ENCODE measurements at regions not wholly inside any gene's neighbourhood (a gene's known extent, or its start where the extent isn't known, plus 50 kb on each side); places are given as distances from the start of the nearest gene placed in this dataset.
"Not testable (repeated sequence)": the region's sequence is repeated elsewhere in the genome, so short reads cannot be mapped to it uniquely, and the experiment has no call there.

GRCh38 chr21:34219334-34220060 is 144.3 kb upstream of the KCNE2 start:
- no peak for DNase-seq (ENCODE audit: low read depth)

DNA sequence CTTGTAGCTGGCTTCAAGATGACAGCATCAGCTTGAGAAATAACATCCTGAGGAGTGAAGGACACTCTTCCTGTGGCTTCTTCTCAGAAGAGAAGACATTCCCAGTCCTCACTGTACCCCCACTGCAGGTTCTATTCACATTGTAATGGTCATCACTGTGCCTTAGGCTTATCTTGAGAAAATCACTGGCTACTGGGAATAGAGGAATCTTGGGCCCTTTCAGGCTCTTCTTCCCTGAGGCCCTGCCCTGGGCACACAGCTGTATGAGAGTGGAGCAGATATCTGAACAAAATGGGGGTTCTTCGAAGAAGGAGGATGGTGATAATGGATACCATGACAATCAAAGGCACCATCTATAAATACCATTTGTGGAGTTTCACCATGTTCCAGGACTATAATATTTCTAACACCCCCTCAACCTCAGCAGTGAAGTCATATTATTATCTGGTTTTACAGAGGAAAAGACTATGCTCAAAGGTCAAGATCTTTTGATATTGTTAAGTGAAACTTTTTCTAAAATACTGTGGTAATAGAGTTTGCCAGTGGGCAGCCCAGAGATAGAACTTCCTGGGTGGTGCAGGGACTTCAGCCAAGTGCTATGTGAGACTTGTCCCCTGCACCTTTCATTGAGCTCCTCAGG is 143.1 kb upstream of the KCNE2 start:
- no peak for DNase-seq (ENCODE audit: low read depth)

GRCh38 chr21:34221331-34222030 is 142.3 kb upstream of the KCNE2 start:
- peak; percentile 30 for DNase-seq (ENCODE audit: low read depth)

DNA sequence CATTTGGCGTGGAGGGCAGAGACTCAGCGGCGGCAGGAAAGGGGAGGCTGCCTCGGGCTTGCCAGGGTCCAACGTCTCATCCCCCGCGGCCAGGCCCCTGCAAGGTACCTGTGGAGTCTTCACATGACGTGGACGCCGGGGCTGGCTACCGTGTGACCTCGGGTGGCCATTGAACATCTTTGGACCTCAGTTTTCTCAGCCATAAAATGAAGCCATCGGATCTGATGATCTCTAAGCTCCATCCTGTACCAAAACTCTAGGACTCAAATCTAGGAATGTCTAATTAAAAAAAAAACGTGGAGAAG is 141.8 kb upstream of the KCNE2 start:
- no peak for DNase-seq (ENCODE audit: low read depth)

DNA sequence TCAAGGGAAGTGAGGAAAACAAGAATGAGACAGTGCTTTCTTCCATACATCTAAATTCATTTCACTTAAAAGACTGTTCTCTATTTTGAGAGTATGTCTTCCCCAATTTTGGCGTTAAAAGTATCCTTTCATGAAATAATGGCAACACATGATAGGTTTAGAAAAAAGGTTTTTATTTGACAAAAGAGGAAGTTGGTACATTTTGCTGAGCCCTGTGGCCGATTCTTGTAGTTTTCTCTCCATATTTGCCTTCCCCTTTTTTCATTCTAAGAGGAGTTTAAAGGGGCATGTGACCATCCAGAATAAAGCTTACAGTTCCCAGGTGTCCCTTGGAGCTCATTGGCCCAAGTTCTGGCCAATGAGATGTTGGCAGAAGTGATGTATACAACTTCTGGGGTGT is 140.4 kb upstream of the KCNE2 start:
- DNase-seq (ENCODE audit: low read depth): no peak

DNA sequence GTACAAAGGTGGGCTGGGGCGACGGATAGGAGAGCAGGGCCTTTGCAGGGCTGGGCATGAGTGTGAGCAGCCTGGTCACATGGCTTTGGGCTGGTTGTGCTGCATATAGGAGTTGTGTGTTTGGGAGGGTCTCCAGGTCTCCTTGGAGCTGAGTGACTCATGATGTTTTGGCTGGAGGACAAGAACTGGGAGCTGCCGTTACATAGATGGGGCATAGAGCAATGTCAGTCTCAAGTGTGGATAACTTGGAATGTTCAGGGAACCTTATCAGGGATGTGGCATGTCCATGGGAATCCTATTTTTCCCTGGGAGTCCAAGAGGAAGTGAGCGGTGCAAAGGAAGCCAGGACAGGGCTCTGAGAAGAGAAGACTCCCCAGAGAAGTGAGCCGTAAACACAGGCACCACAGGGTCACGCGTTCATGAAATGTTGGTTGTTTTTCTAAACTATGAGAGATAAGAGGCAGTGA is 136.4 kb upstream of the KCNE2 start:
- peak; percentile 71 for DNase-seq (ENCODE audit: low read depth)

GRCh38 chr21:34228792-34229191 is 135.0 kb upstream of the KCNE2 start:
- no peak for DNase-seq (ENCODE audit: low read depth)

- no peak for DNase-seq (ENCODE audit: low read depth)
These were observed 134.5 kb upstream of the KCNE2 start for GRCh38 chr21:34229353-34229752.

GRCh38 chr21:34233741-34234140 is 130.1 kb upstream of the KCNE2 start:
- DNase-seq (ENCODE audit: low read depth): not testable (repeated sequence)

DNA sequence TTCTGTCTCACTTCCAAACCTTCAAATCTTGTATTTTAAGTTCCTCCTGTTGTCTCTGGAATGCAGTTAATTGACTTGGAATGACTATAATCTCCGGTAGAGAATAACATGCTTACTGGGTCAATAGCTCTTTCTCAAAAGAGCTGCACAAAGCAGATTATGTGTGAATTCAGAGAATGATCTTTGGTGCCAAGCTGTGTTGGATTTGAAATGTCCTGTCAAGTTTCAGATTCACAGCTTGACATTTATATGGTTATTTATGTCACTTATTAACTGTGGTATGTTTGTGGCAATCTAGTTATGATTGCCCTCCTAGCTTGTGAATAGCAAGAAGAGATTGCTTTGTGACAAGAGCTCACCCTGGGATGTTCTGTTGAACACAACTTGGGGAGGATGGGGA is 128.3 kb upstream of the KCNE2 start:
- no peak for DNase-seq (ENCODE audit: low read depth)

DNA sequence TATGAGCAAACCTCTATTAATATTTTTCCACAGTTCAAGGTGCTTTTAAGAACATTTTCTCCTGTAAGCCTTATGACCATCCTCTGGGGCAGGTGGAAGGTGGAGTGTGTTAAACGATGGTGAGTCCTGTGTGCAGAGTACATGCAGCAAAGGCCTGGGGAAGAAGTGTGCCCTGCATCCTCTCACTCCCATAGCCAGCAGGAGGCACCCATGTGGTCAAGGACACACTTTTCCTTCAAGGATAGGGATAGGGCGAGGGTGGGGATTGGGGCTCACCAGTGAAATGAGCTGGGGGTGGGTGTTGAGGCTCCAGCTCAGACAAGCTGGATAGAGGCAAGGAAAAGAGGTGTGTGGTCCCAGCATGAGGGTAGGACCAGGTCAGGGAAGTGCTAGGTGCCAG is 120.8 kb upstream of the KCNE2 start:
- DNase-seq (ENCODE audit: low read depth): no peak

DNA sequence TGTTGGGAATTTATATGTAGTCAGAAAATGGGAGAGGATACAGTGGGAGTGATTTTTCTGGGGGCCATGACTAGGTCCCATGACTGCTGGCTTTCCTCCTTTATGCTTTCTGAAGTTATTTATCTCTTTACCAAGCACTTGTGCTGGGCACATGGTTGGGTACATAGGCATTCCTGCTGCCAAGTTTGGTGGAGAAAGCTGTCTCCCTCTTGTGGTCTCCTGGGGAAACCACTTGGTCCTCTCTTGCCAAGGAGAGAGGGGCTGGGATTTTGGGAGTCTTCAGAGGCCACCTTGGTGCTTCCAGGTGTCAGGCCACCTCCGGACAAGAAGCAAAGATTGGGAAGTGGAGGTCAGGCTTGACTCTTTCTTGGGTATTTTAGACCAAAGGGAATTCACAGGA is 120.2 kb upstream of the KCNE2 start:
- peak; percentile 38 for DNase-seq (ENCODE audit: low read depth)

- no peak for DNase-seq (ENCODE audit: low read depth)
These were observed 111.1 kb upstream of the KCNE2 start for GRCh38 chr21:34252751-34253150.

GRCh38 chr21:34255073-34255472 is 108.7 kb upstream of the KCNE2 start:
- DNase-seq (ENCODE audit: low read depth): no peak

GRCh38 chr21:34260277-34261008 is 103.4 kb upstream of the KCNE2 start:
- no peak for DNase-seq (ENCODE audit: low read depth)

DNA sequence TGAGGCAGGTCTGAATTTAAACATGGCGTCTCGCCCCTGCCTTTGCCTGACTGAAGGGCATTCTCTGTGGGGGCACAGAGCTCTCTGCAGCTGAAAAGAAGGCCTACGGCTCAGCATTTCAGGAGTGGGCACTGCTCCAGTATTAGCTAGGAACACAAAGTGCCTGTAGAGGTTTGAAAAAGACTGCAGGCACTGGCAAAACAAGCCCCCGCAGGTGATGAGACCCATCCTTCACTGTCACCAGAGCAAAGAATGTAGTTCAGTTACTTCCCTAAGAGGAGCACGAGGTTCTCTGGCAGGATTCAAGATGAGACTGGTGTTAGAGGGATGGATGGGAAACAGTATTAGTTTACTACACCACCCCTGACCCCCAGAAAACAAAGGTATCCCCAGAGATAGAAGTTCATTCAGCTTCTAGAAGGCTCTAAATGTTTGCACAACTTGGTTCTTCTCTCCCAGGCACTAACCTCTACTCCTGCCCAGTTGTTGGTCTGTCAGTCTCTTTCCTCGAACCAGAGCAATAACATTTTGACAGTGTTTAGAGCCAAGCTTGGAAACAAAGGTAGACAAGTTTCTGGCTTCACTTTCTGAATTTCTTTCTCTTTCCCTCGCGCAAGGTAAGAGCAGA is 101.9 kb upstream of the KCNE2 start:
- no peak for DNase-seq (ENCODE audit: low read depth)

DNA sequence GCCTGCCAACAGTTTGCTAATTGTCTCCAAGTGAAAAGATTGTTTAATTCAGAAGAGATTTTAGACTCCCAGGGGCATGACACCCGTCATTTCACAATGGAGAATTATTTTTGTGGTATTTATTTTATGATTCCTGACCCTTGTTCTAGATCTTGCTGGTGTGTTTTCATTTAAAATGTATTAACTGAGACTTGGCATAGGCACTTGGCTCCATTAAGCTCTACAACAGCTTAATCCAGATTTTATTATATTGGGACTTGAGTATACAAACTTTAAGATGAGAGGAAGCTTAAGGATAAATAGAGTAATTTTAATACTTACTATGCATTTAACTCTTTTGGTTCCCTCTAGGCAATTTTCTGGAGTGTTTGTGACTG is 101.3 kb upstream of the KCNE2 start:
- no peak for DNase-seq (ENCODE audit: low read depth)

- no peak for DNase-seq (ENCODE audit: low read depth)
These were observed 100.2 kb upstream of the KCNE2 start for GRCh38 chr21:34263629-34264028.

DNA sequence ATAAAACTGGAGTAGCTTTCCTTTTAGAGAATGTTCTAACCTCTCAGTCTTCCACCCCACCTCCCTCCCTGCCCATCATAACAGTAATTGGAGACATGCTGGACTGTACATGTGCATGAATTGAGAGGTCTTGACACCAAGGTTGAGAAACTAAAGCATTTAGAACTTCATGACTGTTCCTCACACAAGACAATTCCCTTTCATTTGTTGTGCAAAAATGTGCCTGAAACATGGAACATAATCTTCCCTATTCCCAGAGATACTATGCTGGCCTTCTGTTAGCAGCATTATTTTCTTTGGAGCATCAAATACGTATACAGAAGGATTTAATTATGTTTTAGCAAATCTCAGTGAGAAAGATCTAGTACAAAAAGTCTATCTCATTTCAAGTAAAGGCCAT is 97.5 kb upstream of the KCNE2 start:
- no peak for DNase-seq (ENCODE audit: low read depth)

DNA sequence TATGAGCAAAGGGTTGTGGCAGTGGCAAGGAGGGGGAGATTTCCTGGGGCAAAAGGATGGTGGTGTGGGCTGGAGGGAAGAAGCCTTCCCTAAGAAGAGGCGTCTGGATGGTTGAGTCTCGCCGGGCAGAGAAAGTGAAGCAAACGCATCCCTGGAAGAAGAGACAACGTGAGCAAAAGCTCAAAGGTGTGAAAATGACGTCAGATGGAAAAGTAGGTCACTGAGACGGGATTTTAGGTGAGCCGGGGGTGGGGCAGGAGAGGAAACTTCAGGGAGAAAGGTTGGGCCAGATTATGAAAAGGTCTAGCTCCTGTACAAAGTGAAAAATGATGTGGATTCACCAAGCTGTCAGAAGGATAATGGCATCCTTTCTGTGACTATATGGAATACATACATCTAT is 95.3 kb upstream of the KCNE2 start:
- no peak for DNase-seq (ENCODE audit: low read depth)

DNA sequence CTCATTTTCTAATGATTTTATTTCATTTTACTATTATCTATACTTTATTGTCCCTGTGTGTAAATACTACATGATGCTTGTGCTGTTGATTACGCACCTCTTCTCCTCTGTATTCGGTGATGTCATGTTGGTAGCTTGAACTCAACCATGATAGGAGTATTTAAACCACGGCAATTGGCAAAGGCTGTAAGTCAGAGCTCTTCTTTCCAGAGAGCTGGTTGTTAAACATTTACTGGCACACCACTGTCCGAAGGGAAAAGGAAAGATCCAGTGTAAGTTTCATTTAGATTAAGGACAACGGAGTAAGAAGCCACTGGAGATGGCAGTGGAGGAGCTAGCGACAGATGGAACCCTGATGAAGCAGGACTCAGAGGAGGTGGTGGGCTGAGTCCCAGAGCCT is 93.4 kb upstream of the KCNE2 start:
- DNase-seq (ENCODE audit: low read depth): no peak

DNA sequence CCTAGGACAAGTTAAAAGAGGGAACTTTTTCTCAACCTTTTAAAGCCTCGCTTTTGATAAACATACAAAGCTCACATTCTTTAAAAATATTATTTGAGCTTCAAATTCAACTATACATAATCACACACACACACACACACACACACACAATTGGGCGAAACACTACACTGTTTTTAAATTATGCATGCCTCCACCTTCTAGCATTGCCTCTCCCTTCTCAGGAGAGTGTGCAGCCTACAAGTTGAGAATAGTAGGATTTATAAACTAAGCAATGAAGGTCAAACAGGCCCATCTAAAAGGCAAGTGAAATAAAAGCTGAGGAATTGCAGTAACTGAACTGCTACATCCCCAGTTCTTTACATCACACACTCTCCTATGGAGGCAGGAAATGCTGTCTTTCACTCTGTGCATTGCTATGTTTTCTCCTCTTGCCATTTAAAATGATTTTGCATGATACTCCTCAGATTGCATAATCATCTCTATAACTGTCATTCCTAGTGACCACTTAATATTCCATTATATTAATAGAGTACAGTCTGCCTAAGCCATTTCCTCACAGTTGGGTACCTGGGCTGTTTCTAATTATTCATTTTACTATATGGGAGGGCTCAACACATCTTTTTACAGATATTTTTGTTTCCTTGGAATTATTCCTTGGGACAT is 92.5 kb upstream of the KCNE2 start:
- DNase-seq (ENCODE audit: low read depth): no peak
